PFSK-1 (cell line): ENCODE measurements at regions not wholly inside any gene's neighbourhood (a gene's known extent, or its start where the extent isn't known, plus 50 kb on each side); places are given as distances from the start of the nearest gene placed in this dataset.

Source experiments
- POLR2AphosphoS5 ChIP-seq: IDR thresholded peaks from 2 replicates; pipeline ENCODE4 v1.6.1; 2012; ENCODE audit warnings: low read depth, mild to moderate bottlenecking, control low read depth, low read length, moderate library complexity
- REST ChIP-seq, 2 experiments: IDR thresholded peaks; 2 replicates each; pipeline versions ENCODE4 v1.6.1 to v1.8.0; 2011 to 2012; ENCODE audit warnings: low read depth in 2 of 2, low read length in 2 of 2, control low read depth in 1 of 2, inconsistent platforms in 1 of 2, mild to moderate bottlenecking in 1 of 2, moderate library complexity in 1 of 2; ENCODE audit not compliant: insufficient read depth in 1 of 2
- SIN3A ChIP-seq: IDR thresholded peaks from 2 replicates; pipeline ENCODE4 v1.6.1; 2012; ENCODE audit warnings: mild to moderate bottlenecking, low read length, moderate library complexity, borderline replicate concordance; ENCODE audit not compliant: insufficient read depth
- TAF1 ChIP-seq: IDR thresholded peaks from 2 replicates; pipeline ENCODE4 v1.6.1; 2012; ENCODE audit warnings: low read length, control low read depth, borderline replicate concordance; ENCODE audit not compliant: insufficient read depth

DNA sequence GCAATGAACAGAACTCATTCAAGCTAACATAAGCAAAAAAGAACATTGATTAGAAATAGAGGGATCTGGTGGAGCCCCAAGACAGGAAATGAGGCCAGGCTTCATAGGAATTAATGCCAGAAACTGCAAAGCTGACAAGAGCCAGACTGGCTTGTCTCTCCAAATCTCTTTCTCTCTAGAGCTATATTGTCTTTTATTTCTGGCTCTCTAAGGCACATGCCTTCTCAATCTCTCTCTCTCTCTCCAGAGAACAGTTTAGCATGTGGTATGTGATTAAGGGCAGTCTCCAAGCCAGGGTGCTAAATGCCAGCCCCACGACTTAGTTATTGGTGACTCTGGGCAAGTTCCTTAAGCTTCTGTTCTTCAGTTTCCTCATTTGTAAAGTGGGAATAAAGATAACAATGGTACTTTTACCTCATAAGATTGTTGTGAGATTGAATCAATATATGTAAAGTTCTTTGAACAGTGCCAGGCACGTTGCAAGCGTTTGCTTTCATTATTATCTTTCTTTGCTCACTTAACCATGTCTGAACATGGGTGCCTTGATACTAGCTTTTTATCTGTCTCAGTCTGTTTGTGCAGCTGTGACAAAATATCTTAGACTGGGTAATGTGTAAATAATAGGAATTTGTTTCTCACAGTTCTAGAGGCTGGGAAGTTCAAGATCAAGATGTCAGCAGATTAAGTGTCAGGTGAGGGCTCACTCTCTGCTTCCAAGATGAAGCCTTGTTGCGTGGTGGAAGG, 123.2 kb downstream of the BDH1 start:
- TF ChIP-seq REST (IDR thresholded peaks at IDR 0.05; ENCODE audit: insufficient read depth in 1 of 2, low read depth in 2 of 2, low read length in 2 of 2), result no peak
- TF ChIP-seq POLR2AphosphoS5, result no peak
- no peak for TF ChIP-seq SIN3A
- no peak for TF ChIP-seq TAF1
